Kidney (tissue), 13 donors: ENCODE measurements at regions not wholly inside any gene's neighbourhood (a gene's known extent, or its start where the extent isn't known, plus 50 kb on each side); places are given as distances from the start of the nearest gene placed in this dataset.
"Not testable (repeated sequence)": the region's sequence is repeated elsewhere in the genome, so short reads cannot be mapped to it uniquely, and the experiment has no call there.

ENCODE experiments used
- DNase-seq, 5 donors: peaks; one replicate each; pipeline ENCODE4 v3.0.0-alpha.2; 2013 to 2020
- FAIRE-seq: peaks from 2 replicates; lab custom pipeline; 2012; peaks lifted over from hg19 to GRCh38; lab: Jason Lieb, UNC
- H3K27ac ChIP-seq, 2 donors: one replicate each; pipeline ENCODE4 v1.7.0; 2013; ENCODE audit warnings: low read depth in 2 of 2, low read length in 2 of 2, inconsistent platforms in 1 of 2
- H3K27me3 ChIP-seq: one replicate; pipeline ENCODE4 v1.7.1; 2013; ENCODE audit warnings: low read length, inconsistent platforms; ENCODE audit not compliant: control insufficient read depth, insufficient read depth
- H3K36me3 ChIP-seq, 3 donors: one replicate each; pipeline versions ENCODE4 v1.7.0 to v1.7.1; 2013; ENCODE audit warnings: low read length in 3 of 3, control low read depth in 1 of 3, inconsistent platforms in 1 of 3; ENCODE audit not compliant: insufficient read depth in 3 of 3, control insufficient read depth in 2 of 3
- H3K4me1 ChIP-seq, 3 donors: one replicate each; pipeline versions ENCODE4 v1.7.0 to v1.7.1; 2013; ENCODE audit warnings: low read length in 3 of 3, inconsistent platforms in 1 of 3, low read depth in 1 of 3; ENCODE audit not compliant: control insufficient read depth in 2 of 3, insufficient read depth in 2 of 3
- H3K4me3 ChIP-seq, 3 donors: one replicate each; pipeline versions ENCODE4 v1.7.0 to v1.8.1; 2013; ENCODE audit warnings: low read length in 3 of 3, control low read depth in 1 of 3, inconsistent platforms in 1 of 3
- H3K9ac ChIP-seq, 3 donors: one replicate each; pipeline versions ENCODE4 v1.7.0 to v1.7.1; 2013; ENCODE audit warnings: low read length in 3 of 3, control low read depth in 1 of 3, inconsistent platforms in 1 of 3
- H3K9me3 ChIP-seq, 3 donors: one replicate each; pipeline versions ENCODE4 v1.7.0 to v1.7.1; 2013; ENCODE audit warnings: low read length in 3 of 3, control low read depth in 1 of 3, inconsistent platforms in 1 of 3; ENCODE audit not compliant: control insufficient read depth in 2 of 3, insufficient read depth in 1 of 3
- intact Hi-C: fragments of 100-400 bp; cut with DNase I; formaldehyde crosslinking; loops from one replicate; pipeline ENCODE4 v1.11.1; 2022
- TF ChIP-seq, protein P1 (sequence below): IDR thresholded peaks from 3 replicates; pipeline ENCODE4 v1.5.1; 2012; ENCODE audit warnings: mild to moderate bottlenecking, moderate library complexity, borderline replicate concordance; ENCODE audit not compliant: insufficient read depth; ENCODE audit errors: extremely low read depth
- donor health status: control.
- donor health status: control.
- donor health status: control.
- donor health status: control.
- donor health status: control.
- donor health status: DM: yes; HTN: yes; CAD: no.
- donor health status: Normal renal cell carcinoma (clear cell type).

DNA sequence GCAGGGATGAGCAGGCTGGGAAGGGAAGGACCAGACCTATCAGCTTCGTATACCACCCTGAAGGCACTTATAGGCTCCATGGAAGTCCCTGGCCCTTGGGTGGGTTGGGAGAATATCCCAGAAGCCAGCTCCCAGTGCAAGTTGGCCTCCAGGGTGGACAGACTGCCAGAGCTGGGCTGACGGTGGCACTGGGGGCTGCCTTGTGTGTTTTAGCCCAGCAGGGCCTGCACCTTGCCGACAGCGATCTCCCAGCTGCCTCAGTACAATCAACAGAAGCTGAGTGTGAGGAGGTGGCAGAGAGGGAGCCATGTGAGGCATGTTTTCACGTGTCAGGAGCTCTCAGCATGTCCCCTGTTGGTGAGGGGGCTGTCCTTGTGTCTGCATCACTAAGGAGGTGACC is 159.5 kb downstream of the VEGFA start:
- intact Hi-C loops = no loop called here
- DNase-seq = peak in 1 of 5 donors; percentile 48
- no peak for FAIRE-seq
- H3K9ac ChIP-seq = no peak overlapping the region
- no peak overlapping the region for H3K4me3 ChIP-seq
- H3K27me3 ChIP-seq = no peaks in the 10 kb centered on the region
- H3K36me3 ChIP-seq = no peaks in the 10 kb centered on the region
- TF ChIP-seq, protein P1, sequence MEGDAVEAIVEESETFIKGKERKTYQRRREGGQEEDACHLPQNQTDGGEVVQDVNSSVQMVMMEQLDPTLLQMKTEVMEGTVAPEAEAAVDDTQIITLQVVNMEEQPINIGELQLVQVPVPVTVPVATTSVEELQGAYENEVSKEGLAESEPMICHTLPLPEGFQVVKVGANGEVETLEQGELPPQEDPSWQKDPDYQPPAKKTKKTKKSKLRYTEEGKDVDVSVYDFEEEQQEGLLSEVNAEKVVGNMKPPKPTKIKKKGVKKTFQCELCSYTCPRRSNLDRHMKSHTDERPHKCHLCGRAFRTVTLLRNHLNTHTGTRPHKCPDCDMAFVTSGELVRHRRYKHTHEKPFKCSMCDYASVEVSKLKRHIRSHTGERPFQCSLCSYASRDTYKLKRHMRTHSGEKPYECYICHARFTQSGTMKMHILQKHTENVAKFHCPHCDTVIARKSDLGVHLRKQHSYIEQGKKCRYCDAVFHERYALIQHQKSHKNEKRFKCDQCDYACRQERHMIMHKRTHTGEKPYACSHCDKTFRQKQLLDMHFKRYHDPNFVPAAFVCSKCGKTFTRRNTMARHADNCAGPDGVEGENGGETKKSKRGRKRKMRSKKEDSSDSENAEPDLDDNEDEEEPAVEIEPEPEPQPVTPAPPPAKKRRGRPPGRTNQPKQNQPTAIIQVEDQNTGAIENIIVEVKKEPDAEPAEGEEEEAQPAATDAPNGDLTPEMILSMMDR = no peak
- H3K9me3 ChIP-seq = no peaks in the 10 kb centered on the region
- no peaks in the 10 kb centered on the region for H3K4me1 ChIP-seq
- H3K27ac ChIP-seq = no peak overlapping the region

DNA sequence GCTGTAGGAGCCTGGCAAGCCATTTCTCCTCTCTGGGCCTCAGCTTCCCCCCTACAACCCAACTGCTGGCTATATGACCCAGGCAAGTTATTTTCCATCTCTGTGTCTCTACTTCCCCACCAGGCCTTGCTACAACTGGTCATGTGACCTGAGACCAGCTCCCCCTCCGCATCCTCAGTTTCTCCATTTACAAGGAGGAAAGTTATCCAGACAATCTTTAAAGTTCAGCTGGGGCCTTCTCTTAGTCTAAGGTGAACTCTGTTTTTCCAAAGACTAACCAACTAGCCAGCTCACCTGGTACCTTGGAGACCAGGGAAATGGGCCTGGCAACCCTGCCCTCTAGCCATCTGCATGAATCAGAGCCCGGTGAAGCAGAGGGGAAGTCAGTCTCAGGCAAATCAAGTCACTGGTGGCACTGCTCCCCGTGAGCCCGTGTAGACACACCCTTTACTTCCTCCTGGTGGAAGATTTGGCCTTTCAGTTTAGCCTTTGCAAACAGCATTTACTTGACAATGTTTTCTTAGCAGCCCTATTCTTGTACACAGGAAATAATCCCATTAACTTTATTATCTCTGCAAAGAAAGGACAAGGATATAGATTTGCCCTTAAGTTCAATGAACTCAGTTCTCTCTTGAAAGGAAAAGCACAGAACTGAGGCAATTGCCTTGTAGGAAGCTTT is 157.7 kb downstream of the VEGFA start:
- Histone ChIP-seq H3K36me3 (no peaks in the 10 kb centered on the region), H3K4me1 (no peaks in the 10 kb centered on the region), H3K9me3 (no peaks in the 10 kb centered on the region), H3K27me3 (no peaks in the 10 kb centered on the region), H3K27ac (no peak overlapping the region), H3K9ac (no peak overlapping the region), H3K4me3 (no peak overlapping the region)
- DNase-seq (peak in 2 of 5 donors; percentile 21 to 79), FAIRE-seq (no peak)
- intact Hi-C loops = no loop called here
- TF ChIP-seq, protein P1 = no peak

DNA sequence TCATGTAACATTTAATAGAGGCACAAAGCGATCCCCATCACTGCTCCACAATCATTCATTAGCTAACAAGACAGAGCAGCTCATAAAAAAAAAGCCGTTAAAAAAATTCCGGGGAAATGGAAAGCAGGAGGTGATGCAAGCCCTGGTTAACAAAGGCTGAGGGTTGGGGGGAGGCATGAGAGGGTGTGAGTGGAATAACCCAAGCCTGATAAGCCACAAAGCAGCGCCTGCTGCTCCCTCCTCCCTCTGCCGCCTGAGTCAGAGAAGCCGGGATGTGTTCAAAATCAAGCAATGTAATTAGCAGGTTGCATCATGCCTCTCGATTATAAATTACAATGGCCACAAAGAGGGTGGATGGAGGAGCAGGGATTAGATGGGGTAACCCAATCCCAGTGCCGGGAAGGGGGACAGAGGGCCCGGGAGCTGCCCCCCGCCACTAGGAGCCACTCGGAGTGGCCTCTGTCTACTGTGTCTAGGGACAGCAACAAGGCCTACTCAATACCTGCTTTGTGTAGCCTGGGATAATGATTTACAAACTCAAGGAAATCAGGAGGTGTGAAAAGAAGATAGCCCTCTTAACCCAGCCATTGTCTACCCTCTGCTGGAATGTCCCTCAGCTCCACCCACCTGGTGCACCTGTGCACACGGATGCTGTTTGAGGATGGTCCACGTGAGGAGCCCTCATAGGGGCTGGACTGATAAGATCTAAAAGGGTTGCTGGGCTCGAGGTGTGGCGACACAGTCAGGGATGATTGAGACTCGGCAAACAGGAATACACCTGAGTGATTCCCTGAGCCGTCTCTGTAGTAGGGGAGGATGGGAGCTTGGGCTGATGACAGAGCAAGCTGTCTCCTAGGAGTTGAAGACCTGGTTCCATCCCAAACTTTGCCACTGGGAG is 156.9 kb downstream of the VEGFA start:
- Histone ChIP-seq H3K9ac (no peak overlapping the region), H3K27ac (no peak overlapping the region), H3K4me1 (no peaks in the 10 kb centered on the region), H3K27me3 (no peaks in the 10 kb centered on the region), H3K4me3 (no peak overlapping the region), H3K9me3 (no peaks in the 10 kb centered on the region), H3K36me3 (no peaks in the 10 kb centered on the region)
- FAIRE-seq (no peak), DNase-seq (peak in 4 of 5 donors; percentile 68 to 92 (median 84))
- intact Hi-C loops = no loop called here
- TF ChIP-seq, protein P1 = no peak

DNA sequence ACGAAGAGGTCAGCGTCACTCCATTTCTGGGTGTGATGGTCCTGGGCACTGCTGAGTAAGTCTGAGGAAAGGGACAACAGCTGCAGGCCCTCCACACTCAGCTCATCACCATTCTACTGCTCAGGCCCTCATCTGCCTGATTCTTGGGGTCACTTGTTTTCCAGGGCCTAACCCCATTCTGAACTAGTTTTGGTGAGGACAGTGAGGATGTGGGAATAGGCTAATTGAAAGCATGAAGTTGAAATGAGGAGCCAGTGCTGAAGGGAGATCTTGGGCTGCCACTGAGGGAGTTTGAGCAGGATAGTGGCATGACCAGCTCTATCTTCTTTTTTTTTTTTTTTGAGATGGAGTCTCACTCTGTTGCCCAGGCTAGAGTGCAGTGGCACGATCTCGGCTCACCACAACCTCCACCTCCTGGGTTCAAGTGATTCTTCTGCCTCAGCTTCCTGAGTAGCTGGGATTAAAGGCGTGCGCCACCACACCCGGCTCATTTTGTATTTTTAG is 155.7 kb downstream of the VEGFA start:
- H3K4me1 ChIP-seq, H3K36me3 ChIP-seq, H3K4me3 ChIP-seq, H3K9ac ChIP-seq, H3K9me3 ChIP-seq, H3K27ac ChIP-seq, DNase-seq, intact Hi-C loops, FAIRE-seq, H3K27me3 ChIP-seq: not testable (repeated sequence)
